ENCODE measurements at regions not wholly inside any gene's neighbourhood (a gene's known extent, or its start where the extent isn't known, plus 50 kb on each side); places are given as distances from the start of the nearest gene placed in this dataset.

- no TSS peak for BruUV-seq (replicated peaks)
- POLR2A ChIA-PET, result interaction anchor here (1.4 kb wide), 1 partner anchor 14 kb away, joined by 3 read pairs; no protein-coding TSS in a partner anchor
- no peaks in the 10 kb centered on the region for H3K4me1 Mint-ChIP-seq (ENCODE audit: insufficient read depth, unreplicated experiment)
- no peak for DNase-seq (ENCODE audit: unreplicated experiment)
- H3K36me3 Mint-ChIP-seq (ENCODE audit: insufficient read depth, unreplicated experiment), result no peaks in the 10 kb centered on the region
- CTCF ChIA-PET, result interaction anchor here (1.4 kb wide), 1 partner anchor 69 kb away, joined by 6 read pairs; no protein-coding TSS in a partner anchor
- TF ChIP-seq, protein P1, sequence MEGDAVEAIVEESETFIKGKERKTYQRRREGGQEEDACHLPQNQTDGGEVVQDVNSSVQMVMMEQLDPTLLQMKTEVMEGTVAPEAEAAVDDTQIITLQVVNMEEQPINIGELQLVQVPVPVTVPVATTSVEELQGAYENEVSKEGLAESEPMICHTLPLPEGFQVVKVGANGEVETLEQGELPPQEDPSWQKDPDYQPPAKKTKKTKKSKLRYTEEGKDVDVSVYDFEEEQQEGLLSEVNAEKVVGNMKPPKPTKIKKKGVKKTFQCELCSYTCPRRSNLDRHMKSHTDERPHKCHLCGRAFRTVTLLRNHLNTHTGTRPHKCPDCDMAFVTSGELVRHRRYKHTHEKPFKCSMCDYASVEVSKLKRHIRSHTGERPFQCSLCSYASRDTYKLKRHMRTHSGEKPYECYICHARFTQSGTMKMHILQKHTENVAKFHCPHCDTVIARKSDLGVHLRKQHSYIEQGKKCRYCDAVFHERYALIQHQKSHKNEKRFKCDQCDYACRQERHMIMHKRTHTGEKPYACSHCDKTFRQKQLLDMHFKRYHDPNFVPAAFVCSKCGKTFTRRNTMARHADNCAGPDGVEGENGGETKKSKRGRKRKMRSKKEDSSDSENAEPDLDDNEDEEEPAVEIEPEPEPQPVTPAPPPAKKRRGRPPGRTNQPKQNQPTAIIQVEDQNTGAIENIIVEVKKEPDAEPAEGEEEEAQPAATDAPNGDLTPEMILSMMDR (IDR thresholded peaks at IDR 0.05; ENCODE audit: unreplicated experiment), result no peak
- H3K27ac Mint-ChIP-seq (ENCODE audit: low read depth, unreplicated experiment), result no peak overlapping the region
- intact Hi-C loops (cut with micrococcal nuclease), result no loop called here
- H3K27me3 Mint-ChIP-seq (ENCODE audit: insufficient read depth, unreplicated experiment), result peaks cover 22% of the 10 kb centered on the region
- no peaks in the 10 kb centered on the region for H3K9me3 Mint-ChIP-seq (ENCODE audit: unreplicated experiment)
- no peak overlapping the region for H3K4me3 Mint-ChIP-seq (ENCODE audit: unreplicated experiment)
These were observed 56.7 kb upstream of the CXCL14 start for GRCh38 chr5:135635451-135635850.

DNA sequence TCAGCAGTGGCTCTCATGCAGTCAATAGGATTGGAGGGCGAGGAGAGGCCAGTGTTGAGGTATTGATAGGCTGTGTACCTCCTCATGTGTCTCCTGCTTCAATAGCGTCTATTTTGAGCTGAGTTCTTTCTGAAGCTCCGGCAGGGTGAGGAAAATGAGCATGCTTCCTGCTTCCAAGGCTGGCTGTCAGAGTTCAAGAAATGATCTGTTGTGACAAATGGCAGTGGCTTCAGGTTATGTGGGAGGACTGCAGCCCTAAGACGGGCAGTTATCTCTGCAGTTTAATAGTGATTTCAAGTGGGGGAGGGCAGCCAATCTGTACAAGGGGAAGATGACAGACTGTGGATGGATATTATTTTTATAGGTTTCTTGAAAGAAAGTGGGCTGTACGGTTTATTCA is 54.0 kb upstream of the CXCL14 start:
- no peak overlapping the region for H3K4me3 Mint-ChIP-seq (ENCODE audit: unreplicated experiment)
- CTCF ChIA-PET, result no interaction called here
- H3K27me3 Mint-ChIP-seq (ENCODE audit: insufficient read depth, unreplicated experiment), result no peaks in the 10 kb centered on the region
- H3K27ac Mint-ChIP-seq (ENCODE audit: low read depth, unreplicated experiment), result no peak overlapping the region
- no TSS peak for BruUV-seq (replicated peaks)
- POLR2A ChIA-PET, result no interaction called here
- intact Hi-C loops (cut with micrococcal nuclease), result no loop called here
- no peaks in the 10 kb centered on the region for H3K9me3 Mint-ChIP-seq (ENCODE audit: unreplicated experiment)
- no peaks in the 10 kb centered on the region for H3K36me3 Mint-ChIP-seq (ENCODE audit: insufficient read depth, unreplicated experiment)
- no peaks in the 10 kb centered on the region for H3K4me1 Mint-ChIP-seq (ENCODE audit: insufficient read depth, unreplicated experiment)
- DNase-seq (ENCODE audit: unreplicated experiment), result no peak
- TF ChIP-seq, protein P1 (IDR thresholded peaks at IDR 0.05; ENCODE audit: unreplicated experiment), result no peak

DNA sequence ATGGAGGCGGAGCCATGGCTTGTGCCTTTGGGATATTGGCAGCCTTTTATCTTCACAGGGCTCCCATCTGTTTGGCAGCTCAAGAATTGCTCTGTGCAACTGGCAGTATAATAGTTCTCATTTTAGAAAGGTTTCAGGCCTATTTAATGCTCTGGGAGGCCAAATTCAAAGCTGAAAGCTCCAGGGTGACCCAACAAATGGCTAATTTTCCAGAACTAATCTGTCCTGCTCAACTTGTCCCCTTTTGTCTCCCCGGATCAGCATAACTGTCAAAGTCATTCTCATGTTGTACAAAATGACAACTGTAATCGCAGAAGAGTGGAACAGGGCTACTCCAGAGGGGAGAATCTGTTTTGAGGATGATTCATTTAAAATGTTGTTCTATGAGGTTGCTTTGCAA is 52.6 kb upstream of the CXCL14 start:
- no peak overlapping the region for H3K27ac Mint-ChIP-seq (ENCODE audit: low read depth, unreplicated experiment)
- TF ChIP-seq, protein P1 (IDR thresholded peaks at IDR 0.05; ENCODE audit: unreplicated experiment), result no peak
- BruUV-seq (replicated peaks), result no TSS peak
- CTCF ChIA-PET, result interaction anchor here (0.7 to 1.2 kb wide), 2 partner anchors 12 to 169 kb away, joined by 3 to 6 read pairs; no protein-coding TSS in a partner anchor
- intact Hi-C loops (cut with micrococcal nuclease), result no loop called here
- H3K27me3 Mint-ChIP-seq (ENCODE audit: insufficient read depth, unreplicated experiment), result no peaks in the 10 kb centered on the region
- no peaks in the 10 kb centered on the region for H3K4me1 Mint-ChIP-seq (ENCODE audit: insufficient read depth, unreplicated experiment)
- no peaks in the 10 kb centered on the region for H3K9me3 Mint-ChIP-seq (ENCODE audit: unreplicated experiment)
- H3K36me3 Mint-ChIP-seq (ENCODE audit: insufficient read depth, unreplicated experiment), result no peaks in the 10 kb centered on the region
- DNase-seq (ENCODE audit: unreplicated experiment), result no peak
- no peak overlapping the region for H3K4me3 Mint-ChIP-seq (ENCODE audit: unreplicated experiment)
- POLR2A ChIA-PET, result interaction anchor here (0.8 kb wide), 1 partner anchor 12 kb away, joined by 3 read pairs; no protein-coding TSS in a partner anchor

- DNase-seq (ENCODE audit: unreplicated experiment), result no peak
- H3K4me3 Mint-ChIP-seq (ENCODE audit: unreplicated experiment), result no peak overlapping the region
- no peak overlapping the region for H3K27ac Mint-ChIP-seq (ENCODE audit: low read depth, unreplicated experiment)
- H3K4me1 Mint-ChIP-seq (ENCODE audit: insufficient read depth, unreplicated experiment), result no peaks in the 10 kb centered on the region
- H3K36me3 Mint-ChIP-seq (ENCODE audit: insufficient read depth, unreplicated experiment), result no peaks in the 10 kb centered on the region
- BruUV-seq (replicated peaks), result no TSS peak
- TF ChIP-seq, protein P1 (IDR thresholded peaks at IDR 0.05; ENCODE audit: unreplicated experiment), result no peak
- intact Hi-C loops (cut with micrococcal nuclease), result no loop called here
- no peaks in the 10 kb centered on the region for H3K27me3 Mint-ChIP-seq (ENCODE audit: insufficient read depth, unreplicated experiment)
- H3K9me3 Mint-ChIP-seq (ENCODE audit: unreplicated experiment), result no peaks in the 10 kb centered on the region
- ChIA-PET POLR2A (interaction anchor here (0.9 to 1.2 kb wide), 2 partner anchors 13 to 21 kb away, joined by 3 to 4 read pairs; no protein-coding TSS in a partner anchor), CTCF (interaction anchor here (0.6 kb wide), 1 partner anchor 102 kb away, joined by 3 read pairs; no protein-coding TSS in a partner anchor)
These were observed 50.9 kb upstream of the CXCL14 start for GRCh38 chr5:135629666-135630065.
